HG03280 (cell line): ENCODE measurements at regions not wholly inside any gene's neighbourhood (a gene's known extent, or its start where the extent isn't known, plus 50 kb on each side); places are given as distances from the start of the nearest gene placed in this dataset.

Experiments used
- ATAC-seq: cut with Tn5 transposase; IDR thresholded peaks from one replicate; pipeline ENCODE4 v1.9.1; 2021; ENCODE audit warnings: mild to moderate bottlenecking, moderate library complexity; ENCODE audit not compliant: unreplicated experiment

GRCh38 chr14:98688446-98688845 lies 583.6 kb downstream of the BCL11B start:
- ATAC-seq = no peak

- ATAC-seq = no peak
Measured at GRCh38 chr14:98689951-98690350, 582.0 kb downstream of the BCL11B start.

GRCh38 chr14:98692832-98693231 lies 579.2 kb downstream of the BCL11B start:
- no peak for ATAC-seq

- ATAC-seq = no peak
Measured at GRCh38 chr14:98694541-98694940, 577.5 kb downstream of the BCL11B start.

GRCh38 chr14:98695809-98696208 lies 576.2 kb downstream of the BCL11B start:
- no peak for ATAC-seq

- no peak for ATAC-seq
Measured at GRCh38 chr14:98698341-98698740, 573.7 kb downstream of the BCL11B start.

- no peak for ATAC-seq
Measured at GRCh38 chr14:98700748-98701147, 571.2 kb downstream of the BCL11B start.

GRCh38 chr14:98701377-98701776 lies 570.6 kb downstream of the BCL11B start:
- ATAC-seq = no peak

- ATAC-seq = no peak
Measured at GRCh38 chr14:98704441-98704840, 567.6 kb downstream of the BCL11B start.

- ATAC-seq = no peak
Measured at GRCh38 chr14:98705871-98706300, 566.1 kb downstream of the BCL11B start.

- ATAC-seq = no peak
Measured at GRCh38 chr14:98707522-98707921, 564.5 kb downstream of the BCL11B start.

GRCh38 chr14:98708555-98708954 lies 563.4 kb downstream of the BCL11B start:
- ATAC-seq = no peak

- no peak for ATAC-seq
Measured at GRCh38 chr14:98711453-98711852, 560.5 kb downstream of the BCL11B start.

GRCh38 chr14:98714626-98715425 lies 557.2 kb downstream of the BCL11B start:
- ATAC-seq = no peak

- no peak for ATAC-seq
Measured at GRCh38 chr14:98716133-98716532, 555.9 kb downstream of the BCL11B start.

- ATAC-seq = no peak
Measured at GRCh38 chr14:98721061-98721460, 550.9 kb downstream of the BCL11B start.

GRCh38 chr14:98724734-98725133 lies 547.3 kb downstream of the BCL11B start:
- ATAC-seq = no peak

- no peak for ATAC-seq
Measured at GRCh38 chr14:98725191-98725590, 546.8 kb downstream of the BCL11B start.

- no peak for ATAC-seq
Measured at GRCh38 chr14:98725676-98726075, 546.3 kb downstream of the BCL11B start.

- no peak for ATAC-seq
Measured at GRCh38 chr14:98726585-98727405, 545.2 kb downstream of the BCL11B start.

GRCh38 chr14:98728024-98728423 lies 544.0 kb downstream of the BCL11B start:
- no peak for ATAC-seq

GRCh38 chr14:98728836-98729235 lies 543.2 kb downstream of the BCL11B start:
- ATAC-seq = no peak
